ENCODE measurements at regions not wholly inside any gene's neighbourhood (a gene's known extent, or its start where the extent isn't known, plus 50 kb on each side); places are given as distances from the start of the nearest gene placed in this dataset.
A peak's percentile ranks its signal among the peaks of the same experiment; 100 is the strongest.
"Not testable (repeated sequence)": the region's sequence is repeated elsewhere in the genome, so short reads cannot be mapped to it uniquely, and the experiment has no call there.

GRCh38 chr9:85444243-85444642, 297.5 kb downstream of the AGTPBP1 start:
- DNase-seq (ENCODE audit: low read depth), result no peak
- H3K4me3 ChIP-seq (ENCODE audit: low read depth, low read length), result no peak overlapping the region
- TF ChIP-seq CTCF (IDR thresholded peaks at IDR 0.05; ENCODE audit: insufficient read depth, low read depth, low read length, missing control alignments), result no peak

- no peak for TF ChIP-seq CTCF (IDR thresholded peaks at IDR 0.05; ENCODE audit: insufficient read depth, low read depth, low read length, missing control alignments)
- H3K4me3 ChIP-seq (ENCODE audit: low read depth, low read length), result no peak overlapping the region
- peak; percentile 62 for DNase-seq (ENCODE audit: low read depth)
Observed at GRCh38 chr9:85443190-85443598, 298.6 kb downstream of the AGTPBP1 start.

GRCh38 chr9:85439791-85440190, 302.0 kb downstream of the AGTPBP1 start:
- TF ChIP-seq CTCF (IDR thresholded peaks at IDR 0.05; ENCODE audit: insufficient read depth, low read depth, low read length, missing control alignments), result no peak
- no peak for DNase-seq (ENCODE audit: low read depth)
- H3K4me3 ChIP-seq (ENCODE audit: low read depth, low read length), result no peak overlapping the region

- not testable (repeated sequence) for H3K4me3 ChIP-seq (ENCODE audit: low read depth, low read length); DNase-seq (ENCODE audit: low read depth)
Observed at GRCh38 chr9:85433956-85434355, 307.8 kb downstream of the AGTPBP1 start.

- peak; percentile 30 for DNase-seq (ENCODE audit: low read depth)
- H3K4me3 ChIP-seq (ENCODE audit: low read depth, low read length), result not testable (repeated sequence)
Observed at GRCh38 chr9:85433551-85433950, 308.2 kb downstream of the AGTPBP1 start.

- TF ChIP-seq CTCF (IDR thresholded peaks at IDR 0.05; ENCODE audit: insufficient read depth, low read depth, low read length, missing control alignments), result no peak
- DNase-seq (ENCODE audit: low read depth), result no peak
- H3K4me3 ChIP-seq (ENCODE audit: low read depth, low read length), result no peak overlapping the region
Observed at GRCh38 chr9:85433046-85433445, 308.7 kb downstream of the AGTPBP1 start.

GRCh38 chr9:85432599-85432998, 309.2 kb downstream of the AGTPBP1 start:
- TF ChIP-seq CTCF (IDR thresholded peaks at IDR 0.05; ENCODE audit: insufficient read depth, low read depth, low read length, missing control alignments), result no peak
- peak; percentile 49 for DNase-seq (ENCODE audit: low read depth)
- H3K4me3 ChIP-seq (ENCODE audit: low read depth, low read length), result no peak overlapping the region

GRCh38 chr9:85431339-85432102, 310.2 kb downstream of the AGTPBP1 start:
- H3K4me3 ChIP-seq (ENCODE audit: low read depth, low read length), result no peak overlapping the region
- no peak for TF ChIP-seq CTCF (IDR thresholded peaks at IDR 0.05; ENCODE audit: insufficient read depth, low read depth, low read length, missing control alignments)
- no peak for DNase-seq (ENCODE audit: low read depth)

Measured in GM12865 (cell line).